ENCODE measurements at regions not wholly inside any gene's neighbourhood (a gene's known extent, or its start where the extent isn't known, plus 50 kb on each side); places are given as distances from the start of the nearest gene placed in this dataset.
A peak's percentile ranks its signal among the peaks of the same experiment; 100 is the strongest.
"Not testable (repeated sequence)": the region's sequence is repeated elsewhere in the genome, so short reads cannot be mapped to it uniquely, and the experiment has no call there.

- no peak for DNase-seq (ENCODE audit: low read depth, low spot score)
These were observed 280.7 kb upstream of the KLHL4 start for GRCh38 chrX:87236830-87237440.

GRCh38 chrX:87265518-87265917 is 252.1 kb upstream of the KLHL4 start:
- no peak for DNase-seq (ENCODE audit: low read depth, low spot score)

GRCh38 chrX:87272491-87272890 is 245.1 kb upstream of the KLHL4 start:
- no peak for DNase-seq (ENCODE audit: low read depth, low spot score)

GRCh38 chrX:87299563-87300160 is 217.9 kb upstream of the KLHL4 start:
- no peak for DNase-seq (ENCODE audit: low read depth, low spot score)

- DNase-seq (ENCODE audit: low read depth, low spot score): no peak
These were observed 206.8 kb upstream of the KLHL4 start for GRCh38 chrX:87310780-87311179.

GRCh38 chrX:87327267-87327666 is 190.3 kb upstream of the KLHL4 start:
- DNase-seq (ENCODE audit: low read depth, low spot score): no peak

- no peak for DNase-seq (ENCODE audit: low read depth, low spot score)
These were observed 180.3 kb upstream of the KLHL4 start for GRCh38 chrX:87337267-87337666.

GRCh38 chrX:87338510-87338909 is 179.1 kb upstream of the KLHL4 start:
- DNase-seq (ENCODE audit: low read depth, low spot score): no peak

GRCh38 chrX:87370865-87371264 is 146.7 kb upstream of the KLHL4 start:
- DNase-seq (ENCODE audit: low read depth, low spot score): no peak

GRCh38 chrX:87374324-87374723 is 143.3 kb upstream of the KLHL4 start:
- DNase-seq (ENCODE audit: low read depth, low spot score): no peak

- DNase-seq (ENCODE audit: low read depth, low spot score): no peak
These were observed 140.7 kb upstream of the KLHL4 start for GRCh38 chrX:87376896-87377295.

GRCh38 chrX:87388381-87388780 is 129.2 kb upstream of the KLHL4 start:
- DNase-seq (ENCODE audit: low read depth, low spot score): no peak

- DNase-seq (ENCODE audit: low read depth, low spot score): no peak
These were observed 125.9 kb upstream of the KLHL4 start for GRCh38 chrX:87391742-87392141.

- peak; percentile 14 for DNase-seq (ENCODE audit: low read depth, low spot score)
These were observed 125.2 kb upstream of the KLHL4 start for GRCh38 chrX:87392369-87392768.

GRCh38 chrX:87397103-87397886 is 120.3 kb upstream of the KLHL4 start:
- no peak for DNase-seq (ENCODE audit: low read depth, low spot score)

- DNase-seq (ENCODE audit: low read depth, low spot score): no peak
These were observed 115.3 kb upstream of the KLHL4 start for GRCh38 chrX:87402256-87402655.

GRCh38 chrX:87403551-87403950 is 114.1 kb upstream of the KLHL4 start:
- no peak for DNase-seq (ENCODE audit: low read depth, low spot score)

- peak; percentile 57 for DNase-seq (ENCODE audit: low read depth, low spot score)
These were observed 108.3 kb upstream of the KLHL4 start for GRCh38 chrX:87409113-87409841.

- no peak for DNase-seq (ENCODE audit: low read depth, low spot score)
These were observed 92.0 kb upstream of the KLHL4 start for GRCh38 chrX:87425618-87426017.

- no peak for DNase-seq (ENCODE audit: low read depth, low spot score)
These were observed 83.0 kb upstream of the KLHL4 start for GRCh38 chrX:87434618-87435017.

GRCh38 chrX:87448613-87449012 is 69.0 kb upstream of the KLHL4 start:
- not testable (repeated sequence) for DNase-seq (ENCODE audit: low read depth, low spot score)

GRCh38 chrX:87465757-87466156 is 51.8 kb upstream of the KLHL4 start:
- not testable (repeated sequence) for DNase-seq (ENCODE audit: low read depth, low spot score)

Measured in ELF-1 (cell line).